Mammary epithelial cell (primary cell): ENCODE measurements at regions not wholly inside any gene's neighbourhood (a gene's known extent, or its start where the extent isn't known, plus 50 kb on each side); places are given as distances from the start of the nearest gene placed in this dataset.

Experiments
- CTCF ChIP-seq, 2 donors: IDR thresholded peaks in 1 of 2; conservative IDR thresholded peaks in 1 of 2; 2 replicates each; pipeline ENCODE4 v1.5.1; 2011 to 2012; ENCODE audit warnings: inconsistent platforms in 2 of 2, low read length in 2 of 2, mild to moderate bottlenecking in 2 of 2, control low read depth in 1 of 2, low read depth in 1 of 2; ENCODE audit not compliant: insufficient read depth in 1 of 2; ENCODE audit errors: extremely low read depth in 1 of 2
- EZH2 ChIP-seq: IDR thresholded peaks from 2 replicates; pipeline ENCODE4 v1.6.1; 2012; ENCODE audit warnings: low read length, inconsistent platforms, borderline replicate concordance

GRCh38 chr5:97443740-97444139 lies 260.7 kb upstream of the RIOK2 start:
- TF ChIP-seq CTCF (conservative IDR thresholded peaks at IDR 0.05 in 1 of 2, IDR thresholded peaks at IDR 0.05 in 1 of 2; ENCODE audit: extremely low read depth in 1 of 2, insufficient read depth in 1 of 2, low read depth in 1 of 2, low read length in 2 of 2) (no peak), EZH2 (no peak)
